ENCODE measurements at regions not wholly inside any gene's neighbourhood (a gene's known extent, or its start where the extent isn't known, plus 50 kb on each side); places are given as distances from the start of the nearest gene placed in this dataset.
"Not testable (repeated sequence)": the region's sequence is repeated elsewhere in the genome, so short reads cannot be mapped to it uniquely, and the experiment has no call there.

DNA sequence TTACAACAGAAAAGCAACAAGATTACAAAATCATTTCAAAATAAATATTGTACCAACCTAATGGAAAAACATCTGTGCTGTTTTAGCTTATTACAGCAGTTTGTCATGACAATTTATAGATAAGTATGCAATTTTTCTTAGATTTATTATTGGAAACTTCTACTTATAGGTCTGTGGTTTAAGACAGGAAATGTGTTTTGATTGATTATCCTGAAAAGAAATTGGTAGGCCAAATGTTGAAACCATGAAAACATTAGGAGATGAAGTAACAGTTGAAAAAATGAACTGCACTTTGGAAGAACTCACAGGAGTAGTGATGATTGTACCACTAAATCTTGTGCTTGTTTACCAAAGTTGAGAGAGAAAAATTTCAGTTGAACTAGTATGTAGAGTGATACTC, 162.2 kb upstream of the GIMD1 start:
- Mint-ChIP-seq H3K27ac (no peak overlapping the region), H3K4me3 (no peak overlapping the region), H3K36me3 (no peaks in the 10 kb centered on the region), H3K4me1 (no peaks in the 10 kb centered on the region), H3K27me3 (no peaks in the 10 kb centered on the region), H3K9me3 (peaks cover 4% of the 10 kb centered on the region)
- DNase-seq = no peak
- no peak for ATAC-seq (ENCODE audit: low read depth)
- POLR2A ChIA-PET = no interaction called here

DNA sequence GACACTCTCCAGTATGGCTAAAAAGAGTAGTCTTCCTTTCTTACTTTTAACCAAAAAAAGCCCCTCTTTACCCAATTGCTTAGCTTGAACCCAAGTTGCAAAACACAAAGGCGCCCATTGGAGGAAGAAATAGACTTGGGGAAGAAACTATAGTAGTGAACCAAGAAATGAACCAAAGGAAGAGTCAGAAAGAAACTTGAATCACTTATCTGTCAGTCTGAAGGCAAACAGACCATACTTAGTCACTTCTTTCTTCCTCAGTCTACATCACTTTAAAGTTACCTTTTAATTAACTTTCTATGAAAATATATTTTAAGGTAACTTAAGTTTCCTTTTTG, 161.4 kb upstream of the GIMD1 start:
- no peak overlapping the region for H3K27ac Mint-ChIP-seq
- no peak for ATAC-seq (ENCODE audit: low read depth)
- no peaks in the 10 kb centered on the region for H3K4me1 Mint-ChIP-seq
- no peak for DNase-seq
- H3K9me3 Mint-ChIP-seq = peaks cover 4% of the 10 kb centered on the region
- no peaks in the 10 kb centered on the region for H3K27me3 Mint-ChIP-seq
- POLR2A ChIA-PET = no interaction called here
- H3K4me3 Mint-ChIP-seq = no peak overlapping the region
- no peaks in the 10 kb centered on the region for H3K36me3 Mint-ChIP-seq

DNA sequence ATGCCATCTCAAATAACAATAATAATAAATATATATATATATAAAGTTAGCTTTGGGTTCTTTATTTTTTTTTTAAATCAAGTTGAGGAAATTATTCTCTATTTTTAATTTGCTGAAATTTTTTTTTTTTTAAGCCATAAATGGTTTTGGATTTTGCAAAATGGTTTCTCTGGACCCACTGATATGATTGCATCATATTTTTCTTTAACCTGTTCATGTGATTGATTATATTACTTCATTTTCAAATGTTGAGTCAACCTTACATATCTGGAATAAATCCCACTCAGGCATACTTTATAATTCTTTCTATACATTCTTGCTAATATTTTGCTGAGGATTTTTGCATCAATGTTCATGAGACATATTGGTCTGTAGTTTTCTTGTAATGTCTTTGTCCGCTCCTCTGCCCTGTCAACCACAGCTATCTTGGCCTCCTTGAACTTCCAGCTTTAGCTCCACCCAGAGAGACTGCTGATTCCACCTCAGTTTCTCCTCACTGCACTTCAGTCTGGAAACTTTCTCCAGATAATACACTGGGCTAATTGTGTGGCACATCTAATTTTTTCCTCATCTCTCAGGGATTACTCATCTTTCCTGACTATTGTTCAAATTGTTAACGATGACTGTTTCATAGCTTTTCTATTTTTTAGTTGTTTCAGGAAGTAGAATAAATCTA, 160.9 kb upstream of the GIMD1 start:
- DNase-seq = no peak
- no peaks in the 10 kb centered on the region for H3K36me3 Mint-ChIP-seq
- ATAC-seq (ENCODE audit: low read depth) = no peak
- H3K27ac Mint-ChIP-seq = no peak overlapping the region
- POLR2A ChIA-PET = no interaction called here
- no peaks in the 10 kb centered on the region for H3K27me3 Mint-ChIP-seq
- no peaks in the 10 kb centered on the region for H3K4me1 Mint-ChIP-seq
- no peak overlapping the region for H3K4me3 Mint-ChIP-seq
- peaks cover 3% of the 10 kb centered on the region for H3K9me3 Mint-ChIP-seq

DNA sequence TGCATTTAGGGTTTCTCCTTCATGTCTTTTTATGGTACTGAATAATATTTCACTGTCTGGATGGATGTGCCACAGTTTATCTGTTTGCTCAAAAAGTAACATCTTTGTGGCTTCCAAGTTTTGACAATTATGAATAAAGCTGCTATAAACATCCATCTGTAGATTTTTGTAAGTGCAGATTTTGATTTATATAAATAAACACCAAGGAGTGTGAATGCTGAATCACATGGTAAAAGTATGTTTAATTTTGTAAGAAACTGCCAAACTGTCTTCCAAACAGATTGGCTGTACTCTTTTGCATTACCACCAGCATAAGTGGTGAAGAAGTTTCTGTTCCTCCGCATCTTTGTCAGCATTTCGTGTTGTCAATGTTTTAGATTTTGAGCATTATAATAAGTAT, 158.7 kb upstream of the GIMD1 start:
- Mint-ChIP-seq H3K4me1 (no peaks in the 10 kb centered on the region), H3K4me3 (no peak overlapping the region), H3K9me3 (no peaks in the 10 kb centered on the region), H3K27ac (no peak overlapping the region), H3K36me3 (no peaks in the 10 kb centered on the region), H3K27me3 (no peaks in the 10 kb centered on the region)
- DNase-seq (no peak), ATAC-seq (ENCODE audit: low read depth) (no peak)
- POLR2A ChIA-PET = no interaction called here

DNA sequence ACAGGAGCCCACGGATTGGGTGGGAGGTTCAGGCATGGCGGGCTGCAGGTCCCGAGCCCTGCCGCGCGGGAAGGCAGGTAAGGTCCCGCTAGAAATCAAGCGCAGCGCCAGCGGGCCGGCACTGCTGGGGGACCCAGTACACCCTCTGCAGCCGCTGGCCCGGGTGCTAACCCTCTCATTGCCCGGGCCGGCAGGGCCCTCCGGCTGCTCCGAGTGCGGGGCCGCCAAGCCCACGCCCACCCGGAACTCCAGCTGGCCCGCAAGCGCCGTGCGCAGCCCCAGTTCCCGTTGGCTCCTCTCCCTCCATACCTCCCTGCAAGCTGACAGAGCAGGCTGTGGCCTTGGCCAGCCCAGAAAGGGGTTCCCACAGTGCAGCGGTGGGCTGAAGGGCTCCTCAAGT, 156.8 kb upstream of the GIMD1 start:
- H3K27ac Mint-ChIP-seq; H3K4me3 Mint-ChIP-seq; H3K27me3 Mint-ChIP-seq; H3K9me3 Mint-ChIP-seq; H3K4me1 Mint-ChIP-seq; ATAC-seq (ENCODE audit: low read depth); H3K36me3 Mint-ChIP-seq; DNase-seq; POLR2A ChIA-PET: not testable (repeated sequence)

DNA sequence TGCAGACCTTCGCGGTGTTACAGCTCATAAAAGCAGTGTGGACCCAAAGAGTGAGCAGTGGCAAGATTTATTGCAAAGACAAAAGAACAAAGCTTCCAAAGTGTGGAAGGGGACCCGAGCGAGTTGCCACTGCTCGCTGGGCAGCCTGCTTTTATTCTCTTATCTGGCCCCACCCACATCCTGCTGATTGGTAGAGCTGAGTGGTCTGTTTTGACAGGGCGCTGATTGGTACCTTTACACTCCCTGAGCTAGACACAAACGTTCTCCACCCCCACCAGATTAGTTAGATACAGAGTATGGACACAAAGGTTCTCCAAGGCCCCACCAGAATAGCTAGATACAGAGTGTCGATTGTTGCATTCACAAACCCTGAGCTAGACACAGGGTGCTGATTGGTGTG, 156.2 kb upstream of the GIMD1 start:
- H3K4me3 Mint-ChIP-seq; DNase-seq; ATAC-seq (ENCODE audit: low read depth); H3K27ac Mint-ChIP-seq; H3K4me1 Mint-ChIP-seq; H3K27me3 Mint-ChIP-seq; H3K9me3 Mint-ChIP-seq; H3K36me3 Mint-ChIP-seq; POLR2A ChIA-PET: not testable (repeated sequence)

DNA sequence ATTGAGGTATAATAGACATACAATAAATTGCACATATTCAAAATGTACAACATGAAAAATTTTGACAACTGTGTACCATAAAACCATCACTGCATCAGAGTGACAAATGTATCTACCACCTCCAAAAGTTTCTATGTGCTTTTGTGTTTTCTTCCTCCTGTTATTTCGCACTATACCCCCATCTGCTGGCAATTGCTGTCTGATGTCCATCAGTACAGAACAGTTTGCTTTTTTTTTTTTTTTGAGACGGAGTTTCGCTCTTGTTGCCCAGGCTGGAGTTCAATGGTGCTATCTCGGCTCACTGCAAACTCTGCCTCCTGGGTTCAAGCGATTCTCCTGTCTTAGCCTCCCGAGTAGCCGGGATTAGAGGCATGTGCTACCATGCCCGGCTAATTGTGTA, 154.3 kb upstream of the GIMD1 start:
- Mint-ChIP-seq H3K9me3 (no peaks in the 10 kb centered on the region), H3K4me1 (no peaks in the 10 kb centered on the region), H3K4me3 (no peak overlapping the region), H3K36me3 (no peaks in the 10 kb centered on the region), H3K27ac (no peak overlapping the region), H3K27me3 (no peaks in the 10 kb centered on the region)
- ATAC-seq (ENCODE audit: low read depth) = no peak
- POLR2A ChIA-PET = no interaction called here
- no peak for DNase-seq

DNA sequence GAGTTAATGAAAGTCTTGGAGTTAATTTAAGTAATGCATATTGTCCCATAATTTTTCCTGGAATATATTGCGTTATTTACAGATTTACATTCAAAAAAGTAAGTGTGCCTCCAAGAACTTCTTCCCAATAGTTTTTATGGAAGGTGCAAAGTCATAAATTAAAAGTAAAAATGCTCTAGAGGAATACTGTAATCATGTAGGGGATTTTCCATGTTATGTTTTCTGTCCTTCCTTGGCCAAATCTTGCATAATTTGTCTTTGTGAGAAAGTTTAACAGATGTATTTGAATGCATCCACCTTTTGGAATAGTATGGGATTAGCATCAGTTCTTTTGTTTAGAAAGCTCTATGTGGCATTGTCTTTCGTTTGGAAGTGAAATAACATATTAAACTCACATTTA, 144.1 kb upstream of the GIMD1 start:
- Mint-ChIP-seq H3K27me3 (no peaks in the 10 kb centered on the region), H3K36me3 (no peaks in the 10 kb centered on the region), H3K4me1 (no peaks in the 10 kb centered on the region), H3K9me3 (no peaks in the 10 kb centered on the region), H3K4me3 (no peak overlapping the region), H3K27ac (no peak overlapping the region)
- ATAC-seq (ENCODE audit: low read depth) (no peak), DNase-seq (no peak)
- POLR2A ChIA-PET = no interaction called here

DNA sequence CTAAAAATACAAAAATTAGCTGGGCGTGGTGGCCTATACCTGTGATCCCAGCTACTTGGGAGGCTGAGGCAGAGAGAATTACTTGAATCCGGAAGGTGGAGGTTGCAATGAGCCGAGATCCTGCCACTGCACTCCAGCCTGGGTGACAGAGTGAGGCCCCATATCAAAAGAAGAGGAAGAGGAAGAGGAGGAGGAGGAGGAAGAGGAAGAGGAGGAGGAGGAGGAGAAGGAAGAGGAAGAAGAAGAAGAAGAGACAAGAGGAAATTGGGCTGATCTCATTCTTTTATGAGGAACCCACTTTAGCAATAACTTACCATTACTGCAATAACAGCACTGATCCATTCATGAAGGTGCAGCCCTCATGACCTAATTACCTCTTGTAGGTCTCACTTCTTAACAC, 138.9 kb upstream of the GIMD1 start:
- DNase-seq (no peak), ATAC-seq (ENCODE audit: low read depth) (no peak)
- no peaks in the 10 kb centered on the region for H3K9me3 Mint-ChIP-seq
- no peaks in the 10 kb centered on the region for H3K36me3 Mint-ChIP-seq
- no peaks in the 10 kb centered on the region for H3K27me3 Mint-ChIP-seq
- H3K4me3 Mint-ChIP-seq = no peak overlapping the region
- POLR2A ChIA-PET = no interaction called here
- H3K27ac Mint-ChIP-seq = no peak overlapping the region
- H3K4me1 Mint-ChIP-seq = no peaks in the 10 kb centered on the region

DNA sequence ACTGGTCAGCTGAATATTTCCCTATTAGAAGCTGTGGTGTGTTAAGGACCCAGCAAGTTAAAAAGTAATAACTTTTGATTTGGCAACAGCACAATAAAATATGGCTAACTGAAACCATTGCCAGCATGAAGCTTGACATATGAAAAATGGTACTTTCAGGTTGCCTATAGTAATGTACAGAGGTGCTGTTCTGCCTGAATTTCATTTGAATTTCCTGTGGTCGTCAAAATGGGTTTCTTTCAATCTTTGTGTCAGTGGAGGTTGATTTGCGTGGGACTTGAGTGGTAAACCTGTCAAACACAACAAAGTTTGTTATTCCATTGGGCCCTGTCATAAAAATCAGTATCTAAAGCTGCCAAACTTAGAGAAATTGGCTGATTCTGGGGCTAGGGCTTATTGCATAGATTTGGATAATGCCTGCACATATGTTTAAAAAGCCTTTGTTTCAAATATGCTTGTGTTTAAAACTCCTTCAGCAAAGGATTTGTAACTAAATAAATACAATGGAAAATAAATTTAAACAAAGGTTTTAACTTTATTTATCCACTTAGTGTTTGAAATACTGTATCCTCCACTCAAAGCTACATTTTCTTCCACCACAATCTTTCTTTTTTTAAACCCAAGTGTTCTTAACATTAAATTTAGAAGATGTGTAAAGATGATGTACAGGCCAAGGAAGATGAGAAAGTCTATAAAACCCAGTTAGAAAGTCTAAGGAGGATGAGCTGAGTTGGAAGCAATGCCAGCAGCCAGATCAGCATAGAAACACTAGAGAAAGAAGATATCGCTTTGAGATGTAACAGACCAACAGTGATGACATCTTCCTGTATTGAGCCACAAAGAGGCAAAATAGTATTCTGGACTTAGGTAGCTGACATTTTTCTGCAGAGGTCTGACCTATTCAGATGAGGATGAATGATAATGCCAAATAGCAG, 134.8 kb upstream of the GIMD1 start:
- no peak overlapping the region for H3K27ac Mint-ChIP-seq
- no peaks in the 10 kb centered on the region for H3K9me3 Mint-ChIP-seq
- H3K4me3 Mint-ChIP-seq = no peak overlapping the region
- H3K36me3 Mint-ChIP-seq = no peaks in the 10 kb centered on the region
- ATAC-seq (ENCODE audit: low read depth) (no peak), DNase-seq (no peak)
- peaks cover 2% of the 10 kb centered on the region for H3K4me1 Mint-ChIP-seq
- POLR2A ChIA-PET = no interaction called here
- H3K27me3 Mint-ChIP-seq = peaks cover 5% of the 10 kb centered on the region

DNA sequence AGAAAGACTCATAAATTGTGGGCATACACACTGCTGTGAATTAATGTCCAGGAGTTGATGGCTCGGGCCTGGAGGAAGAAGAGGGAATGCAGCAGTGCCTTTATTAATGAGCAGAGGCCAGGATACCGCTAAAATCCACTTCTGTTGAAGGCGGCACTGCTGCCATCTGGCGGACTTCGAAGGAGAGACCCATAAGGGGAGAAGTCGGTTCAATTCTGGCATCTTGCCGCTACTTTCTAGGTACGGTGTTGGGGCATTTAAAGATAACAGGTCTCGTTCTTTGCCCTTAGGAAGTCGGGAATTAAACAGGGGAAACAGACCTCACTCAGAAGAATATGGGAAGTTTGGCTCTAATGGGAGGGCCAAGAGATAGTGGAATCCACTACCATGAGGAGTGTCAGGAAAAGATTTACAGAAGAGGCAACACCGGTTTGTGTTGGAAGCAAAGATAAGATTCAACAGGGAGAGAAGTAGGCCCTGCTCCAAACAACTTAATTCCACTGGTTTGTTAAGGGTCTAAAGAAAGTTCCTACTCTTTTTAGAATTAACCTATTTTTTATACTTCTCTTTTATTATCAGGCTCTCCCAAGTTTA, 133.6 kb upstream of the GIMD1 start:
- no peak overlapping the region for H3K4me3 Mint-ChIP-seq
- H3K36me3 Mint-ChIP-seq = no peaks in the 10 kb centered on the region
- no peaks in the 10 kb centered on the region for H3K9me3 Mint-ChIP-seq
- DNase-seq (peak; percentile 47), ATAC-seq (ENCODE audit: low read depth) (no peak)
- H3K4me1 Mint-ChIP-seq = peaks cover 2% of the 10 kb centered on the region
- H3K27ac Mint-ChIP-seq = no peak overlapping the region
- H3K27me3 Mint-ChIP-seq = peaks cover 5% of the 10 kb centered on the region
- POLR2A ChIA-PET = no interaction called here

DNA sequence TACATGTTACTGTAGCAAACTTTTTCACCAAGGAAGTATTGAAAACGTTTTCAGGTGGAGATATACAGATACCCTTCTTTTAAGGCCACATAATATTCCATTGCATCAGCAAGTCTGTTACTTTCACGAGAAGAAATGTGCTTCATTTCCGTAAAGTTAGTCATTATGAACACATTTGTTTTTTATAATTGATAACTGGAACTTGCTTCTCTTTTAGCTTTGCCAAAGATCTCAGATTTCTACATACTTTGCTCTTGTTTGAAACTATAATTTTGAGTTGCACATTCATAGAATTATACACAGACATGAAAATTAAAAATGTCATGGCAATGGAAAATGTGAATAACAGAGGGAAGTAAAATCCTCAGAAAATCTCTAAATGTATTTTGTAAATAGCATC, 128.7 kb upstream of the GIMD1 start:
- ATAC-seq (ENCODE audit: low read depth) (no peak), DNase-seq (no peak)
- Mint-ChIP-seq H3K27me3 (peaks cover 4% of the 10 kb centered on the region), H3K4me3 (no peak overlapping the region), H3K4me1 (peaks cover 2% of the 10 kb centered on the region), H3K36me3 (no peaks in the 10 kb centered on the region), H3K27ac (no peak overlapping the region), H3K9me3 (no peaks in the 10 kb centered on the region)
- POLR2A ChIA-PET = no interaction called here

DNA sequence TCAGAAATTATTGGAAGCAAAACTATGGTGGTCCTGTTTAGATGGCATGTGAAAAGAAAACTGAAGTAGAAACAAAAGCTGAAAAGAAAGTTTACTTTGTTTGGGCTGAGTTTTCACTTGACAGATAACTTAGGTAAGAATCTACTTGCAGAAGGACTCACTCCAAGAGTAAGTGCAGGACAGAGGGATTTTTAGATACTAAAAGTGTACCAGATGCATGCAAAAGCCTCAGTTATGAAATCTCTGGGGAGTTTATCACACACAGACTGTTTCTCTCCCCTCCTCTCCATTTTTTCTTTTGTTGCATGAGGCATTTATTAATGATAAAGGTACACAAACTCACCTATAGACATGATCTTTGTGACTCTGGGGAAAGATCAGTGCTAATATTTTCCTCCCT, 127.5 kb upstream of the GIMD1 start:
- Mint-ChIP-seq H3K36me3 (no peaks in the 10 kb centered on the region), H3K4me3 (no peak overlapping the region), H3K27me3 (no peaks in the 10 kb centered on the region), H3K4me1 (no peaks in the 10 kb centered on the region), H3K9me3 (peaks cover under 1% of the 10 kb centered on the region), H3K27ac (no peak overlapping the region)
- POLR2A ChIA-PET = no interaction called here
- no peak for DNase-seq
- no peak for ATAC-seq (ENCODE audit: low read depth)

DNA sequence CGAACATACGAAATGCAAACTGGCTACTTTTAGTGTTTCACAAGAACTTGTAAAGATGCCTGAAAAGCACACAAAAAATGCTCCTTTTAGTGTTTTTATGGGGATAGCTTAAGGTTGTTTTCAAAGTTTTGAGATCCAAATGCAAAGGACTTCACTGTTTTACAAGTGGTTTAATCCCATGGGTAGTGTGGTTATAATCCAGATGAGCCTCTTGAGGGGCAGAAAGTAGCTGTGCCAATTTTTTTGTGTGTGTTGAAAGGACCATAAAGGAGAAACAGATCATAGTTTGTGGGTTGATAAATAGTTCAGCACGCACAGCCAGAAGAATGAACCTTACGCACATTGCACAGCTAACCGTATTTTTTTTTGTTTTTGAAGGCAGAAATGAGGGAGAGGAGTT, 126.9 kb upstream of the GIMD1 start:
- peaks cover 2% of the 10 kb centered on the region for H3K9me3 Mint-ChIP-seq
- POLR2A ChIA-PET = no interaction called here
- ATAC-seq (ENCODE audit: low read depth) = no peak
- no peak overlapping the region for H3K4me3 Mint-ChIP-seq
- no peaks in the 10 kb centered on the region for H3K36me3 Mint-ChIP-seq
- H3K4me1 Mint-ChIP-seq = no peaks in the 10 kb centered on the region
- DNase-seq = no peak
- H3K27ac Mint-ChIP-seq = no peak overlapping the region
- H3K27me3 Mint-ChIP-seq = no peaks in the 10 kb centered on the region

Data from activated naive CD8-positive, alpha-beta T cell treated with anti-CD3 and anti-CD28 coated beads, Interleukin-2, amount 10 ng/mL, durations not matched to agents 7 days and 5 days (primary cell).